Activated CD8-positive, alpha-beta T cell treated with anti-CD3 and anti-CD28 coated beads for 36 hours (primary cell): ENCODE measurements at regions not wholly inside any gene's neighbourhood (a gene's known extent, or its start where the extent isn't known, plus 50 kb on each side); places are given as distances from the start of the nearest gene placed in this dataset.
"Not testable (repeated sequence)": the region's sequence is repeated elsewhere in the genome, so short reads cannot be mapped to it uniquely, and the experiment has no call there.

ENCODE experiments used
- ATAC-seq: fragments of 200-7000 bp; cut with Tn5 transposase; one replicate; pipeline ENCODE4 v1.10.0; 2021; ENCODE audit warnings: mild to moderate bottlenecking, moderate library complexity
- CTCF ChIA-PET: fragments of 350-600 bp; sonication (Branson Sonifier 250); formaldehyde crosslinking; loops from one replicate; lab custom pipeline; 2021; ENCODE audit warnings: antibody characterized with exemption; lab: Charles Lee
- POLR2A ChIA-PET: fragments of 350-600 bp; sonication (Branson Sonifier 250); formaldehyde crosslinking; loops from one replicate; lab custom pipeline; 2021; ENCODE audit warnings: antibody characterized with exemption; lab: Charles Lee
- DNase-seq: peaks from one replicate; pipeline ENCODE4 v3.0.0-alpha.2; 2020
- H3K27ac Mint-ChIP-seq: one replicate; pipeline ENCODE4 v1.8.0; 2021; ENCODE audit warnings: mild to moderate bottlenecking, mixed read lengths
- H3K27me3 Mint-ChIP-seq: one replicate; pipeline ENCODE4 v1.8.0; 2021; ENCODE audit warnings: mixed read lengths
- H3K36me3 Mint-ChIP-seq: one replicate; pipeline ENCODE4 v1.8.0; 2021; ENCODE audit warnings: low read depth, mixed read lengths
- H3K4me1 Mint-ChIP-seq: one replicate; pipeline ENCODE4 v1.8.0; 2021; ENCODE audit warnings: low read depth, mixed read lengths
- H3K4me3 Mint-ChIP-seq: one replicate; pipeline ENCODE4 v1.8.0; 2021; ENCODE audit warnings: mild to moderate bottlenecking, moderate library complexity, mixed read lengths
- H3K9me3 Mint-ChIP-seq: one replicate; pipeline ENCODE4 v1.8.0; 2021; ENCODE audit warnings: mixed read lengths
- CTCF ChIP-seq: fragments of 200-600 bp; IDR thresholded peaks from one replicate; pipeline ENCODE4 v1.8.0; 2022; ENCODE audit warnings: antibody characterized with exemption, mild to moderate bottlenecking
- intact Hi-C: fragments of 100-400 bp; cut with micrococcal nuclease; formaldehyde crosslinking; loops from one replicate; pipeline ENCODE4 v1.10.0; 2022

GRCh38 chr7:37550426-37550825, 101.8 kb upstream of the ELMO1 start:
- H3K27ac Mint-ChIP-seq = no peak overlapping the region
- POLR2A ChIA-PET = no interaction called here
- TF ChIP-seq CTCF = no peak
- H3K4me1 Mint-ChIP-seq = no peaks in the 10 kb centered on the region
- CTCF ChIA-PET = no interaction called here
- ATAC-seq (no peak), DNase-seq (no peak)
- no peak overlapping the region for H3K4me3 Mint-ChIP-seq
- H3K36me3 Mint-ChIP-seq = no peaks in the 10 kb centered on the region
- peaks cover 2% of the 10 kb centered on the region for H3K27me3 Mint-ChIP-seq
- no peaks in the 10 kb centered on the region for H3K9me3 Mint-ChIP-seq
- intact Hi-C loops = no loop called here

GRCh38 chr7:37550872-37551271, 102.2 kb upstream of the ELMO1 start:
- DNase-seq = no peak
- CTCF ChIA-PET = no interaction called here
- intact Hi-C loops = no loop called here
- no peak for ATAC-seq
- Mint-ChIP-seq H3K27ac (no peak overlapping the region), H3K9me3 (no peaks in the 10 kb centered on the region), H3K4me1 (no peaks in the 10 kb centered on the region), H3K36me3 (no peaks in the 10 kb centered on the region), H3K27me3 (peaks cover 2% of the 10 kb centered on the region), H3K4me3 (no peak overlapping the region)
- no peak for TF ChIP-seq CTCF
- POLR2A ChIA-PET = no interaction called here

- H3K27ac Mint-ChIP-seq = no peak overlapping the region
- ChIA-PET CTCF (interaction anchor here (1.5 kb wide), 1 partner anchor 23 kb away, joined by 3 read pairs; no protein-coding TSS in a partner anchor), POLR2A (no interaction called here)
- no peak overlapping the region for H3K4me3 Mint-ChIP-seq
- ATAC-seq (no peak), DNase-seq (no peak)
- H3K9me3 Mint-ChIP-seq = no peaks in the 10 kb centered on the region
- no peaks in the 10 kb centered on the region for H3K36me3 Mint-ChIP-seq
- TF ChIP-seq CTCF = no peak
- intact Hi-C loops = no loop called here
- H3K27me3 Mint-ChIP-seq = peaks cover 2% of the 10 kb centered on the region
- H3K4me1 Mint-ChIP-seq = no peaks in the 10 kb centered on the region
Observed at GRCh38 chr7:37552030-37552429, 103.4 kb upstream of the ELMO1 start.

- CTCF ChIA-PET = interaction anchor here (1.5 kb wide), 1 partner anchor 22 kb away, joined by 3 read pairs; no protein-coding TSS in a partner anchor
Observed at GRCh38 chr7:37552439-37552838, 103.8 kb upstream of the ELMO1 start.

GRCh38 chr7:37555528-37555927, 106.9 kb upstream of the ELMO1 start:
- H3K4me3 Mint-ChIP-seq = no peak overlapping the region
- ChIA-PET CTCF (no interaction called here), POLR2A (no interaction called here)
- ATAC-seq (no peak), DNase-seq (no peak)
- H3K4me1 Mint-ChIP-seq = no peaks in the 10 kb centered on the region
- H3K9me3 Mint-ChIP-seq = no peaks in the 10 kb centered on the region
- intact Hi-C loops = no loop called here
- H3K27me3 Mint-ChIP-seq = peaks cover 4% of the 10 kb centered on the region
- H3K27ac Mint-ChIP-seq = no peak overlapping the region
- no peaks in the 10 kb centered on the region for H3K36me3 Mint-ChIP-seq
- TF ChIP-seq CTCF = no peak

More at GRCh38 chr7:37552439-37552838, 103.8 kb upstream of the ELMO1 start:
- DNase-seq, H3K27ac Mint-ChIP-seq, H3K9me3 Mint-ChIP-seq, H3K4me3 Mint-ChIP-seq, H3K36me3 Mint-ChIP-seq, H3K27me3 Mint-ChIP-seq, H3K4me1 Mint-ChIP-seq, intact Hi-C loops, POLR2A ChIA-PET, ATAC-seq: not testable (repeated sequence)
